ENCODE measurements at regions not wholly inside any gene's neighbourhood (a gene's known extent, or its start where the extent isn't known, plus 50 kb on each side); places are given as distances from the start of the nearest gene placed in this dataset.

- TF ChIP-seq, protein P1, sequence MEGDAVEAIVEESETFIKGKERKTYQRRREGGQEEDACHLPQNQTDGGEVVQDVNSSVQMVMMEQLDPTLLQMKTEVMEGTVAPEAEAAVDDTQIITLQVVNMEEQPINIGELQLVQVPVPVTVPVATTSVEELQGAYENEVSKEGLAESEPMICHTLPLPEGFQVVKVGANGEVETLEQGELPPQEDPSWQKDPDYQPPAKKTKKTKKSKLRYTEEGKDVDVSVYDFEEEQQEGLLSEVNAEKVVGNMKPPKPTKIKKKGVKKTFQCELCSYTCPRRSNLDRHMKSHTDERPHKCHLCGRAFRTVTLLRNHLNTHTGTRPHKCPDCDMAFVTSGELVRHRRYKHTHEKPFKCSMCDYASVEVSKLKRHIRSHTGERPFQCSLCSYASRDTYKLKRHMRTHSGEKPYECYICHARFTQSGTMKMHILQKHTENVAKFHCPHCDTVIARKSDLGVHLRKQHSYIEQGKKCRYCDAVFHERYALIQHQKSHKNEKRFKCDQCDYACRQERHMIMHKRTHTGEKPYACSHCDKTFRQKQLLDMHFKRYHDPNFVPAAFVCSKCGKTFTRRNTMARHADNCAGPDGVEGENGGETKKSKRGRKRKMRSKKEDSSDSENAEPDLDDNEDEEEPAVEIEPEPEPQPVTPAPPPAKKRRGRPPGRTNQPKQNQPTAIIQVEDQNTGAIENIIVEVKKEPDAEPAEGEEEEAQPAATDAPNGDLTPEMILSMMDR (conservative IDR thresholded peaks at IDR 0.05): no peak
- TF ChIP-seq ZFX (IDR thresholded peaks at IDR 0.05): no peak
Measured at GRCh38 chrX:13898603-13899002, 81.7 kb upstream of the GPM6B start.

Measured in C4-2B (cell line).